Epidermal melanocyte (primary cell): ENCODE measurements at regions not wholly inside any gene's neighbourhood (a gene's known extent, or its start where the extent isn't known, plus 50 kb on each side); places are given as distances from the start of the nearest gene placed in this dataset.
A peak's percentile ranks its signal among the peaks of the same experiment; 100 is the strongest.

ENCODE experiments used
- DNase-seq: peaks from one replicate; pipeline ENCODE4 v3.0.0; 2011; ENCODE audit warnings: low spot score; ENCODE audit not compliant: insufficient read length

GRCh38 chr13:33515146-33515545 is 229.6 kb upstream of the STARD13 start:
- DNase-seq, result no peak

- DNase-seq, result no peak
Observed at GRCh38 chr13:33518452-33518851, 232.9 kb upstream of the STARD13 start.

GRCh38 chr13:33519561-33520467 is 234.3 kb upstream of the STARD13 start:
- DNase-seq, result no peak

GRCh38 chr13:33520468-33520839 is 234.9 kb upstream of the STARD13 start:
- DNase-seq, result no peak

GRCh38 chr13:33524086-33524485 is 238.5 kb upstream of the STARD13 start:
- no peak for DNase-seq

- DNase-seq, result no peak
Observed at GRCh38 chr13:33525763-33526162, 240.2 kb upstream of the STARD13 start.

GRCh38 chr13:33526718-33527117 is 241.2 kb upstream of the STARD13 start:
- no peak for DNase-seq

GRCh38 chr13:33528896-33529295 is 243.3 kb upstream of the STARD13 start:
- DNase-seq, result no peak

GRCh38 chr13:33531484-33531883 is 245.9 kb upstream of the STARD13 start:
- no peak for DNase-seq

GRCh38 chr13:33535061-33535460 is 249.5 kb upstream of the STARD13 start:
- no peak for DNase-seq

- DNase-seq, result no peak
Observed at GRCh38 chr13:33536601-33537000, 251.0 kb upstream of the STARD13 start.

GRCh38 chr13:33537026-33537425 is 251.5 kb upstream of the STARD13 start:
- no peak for DNase-seq

- DNase-seq, result no peak
Observed at GRCh38 chr13:33537676-33538075, 252.1 kb upstream of the STARD13 start.

- DNase-seq, result no peak
Observed at GRCh38 chr13:33541456-33541855, 255.9 kb upstream of the STARD13 start.

GRCh38 chr13:33541962-33542308 is 256.4 kb upstream of the STARD13 start:
- no peak for DNase-seq

GRCh38 chr13:33542309-33543088 is 256.9 kb upstream of the STARD13 start:
- DNase-seq, result peak; percentile 50

GRCh38 chr13:33543089-33543459 is 257.5 kb upstream of the STARD13 start:
- no peak for DNase-seq

- DNase-seq, result no peak
Observed at GRCh38 chr13:33543631-33544265, 258.2 kb upstream of the STARD13 start.

- DNase-seq, result no peak
Observed at GRCh38 chr13:33544308-33544707, 258.8 kb upstream of the STARD13 start.

- no peak for DNase-seq
Observed at GRCh38 chr13:33545492-33545891, 259.9 kb upstream of the STARD13 start.

GRCh38 chr13:33547035-33547434 is 261.5 kb upstream of the STARD13 start:
- DNase-seq, result no peak

- DNase-seq, result no peak
Observed at GRCh38 chr13:33548069-33548468, 262.5 kb upstream of the STARD13 start.
